DMS79 (cell line): ENCODE measurements at regions not wholly inside any gene's neighbourhood (a gene's known extent, or its start where the extent isn't known, plus 50 kb on each side); places are given as distances from the start of the nearest gene placed in this dataset.
A peak's percentile ranks its signal among the peaks of the same experiment; 100 is the strongest.
"Not testable (repeated sequence)": the region's sequence is repeated elsewhere in the genome, so short reads cannot be mapped to it uniquely, and the experiment has no call there.

Source experiments
- DNase-seq: peaks from one replicate; lab custom pipeline; 2025; lab: John Stamatoyannopoulos, UW

GRCh38 chr10:118950997-118951637, 78.4 kb upstream of the NANOS1 start:
- DNase-seq, result peak; percentile 13

- no peak for DNase-seq
These were observed 76.8 kb upstream of the NANOS1 start for GRCh38 chr10:118952493-118953295.

DNA sequence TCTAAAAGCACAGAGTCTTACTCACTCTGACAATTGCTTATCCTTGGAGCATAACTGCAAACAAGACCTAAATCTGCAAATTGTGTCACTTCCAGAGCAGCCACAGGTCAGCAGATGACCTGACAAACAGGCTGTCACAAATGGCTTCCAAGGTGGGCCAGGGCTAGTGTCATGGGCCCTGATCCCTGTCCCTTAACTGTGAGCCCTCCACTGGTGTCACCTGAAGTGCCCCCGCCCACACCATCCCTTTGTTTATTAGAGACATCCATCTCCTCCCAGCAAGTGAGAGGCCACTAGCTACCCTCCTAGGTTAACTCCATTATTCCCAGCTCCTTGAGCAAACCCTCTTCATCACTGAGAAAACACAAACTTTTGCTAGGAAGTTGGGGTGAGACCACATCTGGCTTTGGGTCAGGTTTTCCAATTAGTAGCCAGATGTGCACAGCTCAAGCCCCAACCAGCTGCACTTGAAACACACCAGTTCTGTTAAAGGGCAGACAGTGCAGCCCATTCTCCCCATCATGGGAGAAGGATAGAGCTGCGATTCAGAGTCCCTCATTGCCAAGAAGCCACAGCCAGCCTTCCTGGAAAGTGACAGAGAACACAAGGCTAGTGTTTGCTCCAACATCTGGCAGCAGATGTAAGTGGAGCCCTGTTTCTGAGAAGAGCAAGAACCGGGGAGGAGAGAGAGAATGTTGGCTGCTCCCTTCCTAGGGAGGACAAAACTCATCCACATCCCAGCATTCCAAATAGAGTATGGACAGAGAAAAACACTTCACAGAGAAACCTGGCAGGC, 75.7 kb upstream of the NANOS1 start:
- no peak for DNase-seq

GRCh38 chr10:118955531-118955930, 74.0 kb upstream of the NANOS1 start:
- DNase-seq, result no peak

DNA sequence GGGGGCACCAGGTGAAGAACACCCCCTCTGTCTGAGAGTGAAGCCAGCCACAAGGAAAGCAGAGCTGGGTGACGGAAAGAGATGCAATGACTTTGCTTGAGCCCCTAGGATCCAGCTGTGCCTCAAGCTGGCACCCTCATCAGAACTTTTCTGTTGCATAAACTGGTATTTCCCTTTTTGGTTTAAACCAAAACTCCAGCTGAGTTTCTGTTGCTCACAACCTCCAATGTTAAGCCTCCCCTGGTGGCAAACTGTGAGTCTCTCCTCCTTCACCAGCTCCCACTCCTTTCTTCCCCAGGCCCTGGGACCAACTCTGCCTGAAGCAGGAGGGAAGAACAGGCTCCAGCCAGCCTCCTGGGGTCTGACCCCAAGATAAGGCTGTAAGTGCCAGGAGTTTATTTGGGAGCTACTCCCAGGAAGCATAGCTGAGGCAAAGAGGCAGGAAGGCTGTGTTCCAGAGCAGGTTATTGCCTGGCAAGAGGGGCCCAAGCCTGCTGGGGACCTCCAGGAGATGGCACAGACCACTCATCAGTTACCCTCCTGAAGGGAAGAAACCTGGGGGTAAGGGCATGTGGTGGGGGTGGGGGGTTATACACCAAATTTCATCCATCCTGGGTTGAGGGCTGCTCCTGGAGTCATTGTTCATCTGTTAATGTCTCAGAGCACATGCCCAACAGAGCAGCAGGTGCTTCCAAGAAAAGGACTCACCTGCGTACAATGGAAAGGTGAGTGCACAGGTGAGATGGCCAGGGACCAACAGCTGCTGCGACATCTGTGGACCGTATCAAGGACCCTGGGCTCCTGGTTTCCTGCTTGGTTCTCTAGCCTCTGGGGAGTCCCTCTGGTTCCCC, 73.3 kb upstream of the NANOS1 start:
- no peak for DNase-seq

- DNase-seq, result no peak
These were observed 72.6 kb upstream of the NANOS1 start for GRCh38 chr10:118956802-118957442.

- DNase-seq, result no peak
These were observed 72.1 kb upstream of the NANOS1 start for GRCh38 chr10:118957443-118957825.

GRCh38 chr10:118957966-118958365, 71.5 kb upstream of the NANOS1 start:
- DNase-seq, result no peak

GRCh38 chr10:118958559-118958958, 71.0 kb upstream of the NANOS1 start:
- DNase-seq, result no peak

- no peak for DNase-seq
These were observed 70.3 kb upstream of the NANOS1 start for GRCh38 chr10:118958984-118959925.

DNA sequence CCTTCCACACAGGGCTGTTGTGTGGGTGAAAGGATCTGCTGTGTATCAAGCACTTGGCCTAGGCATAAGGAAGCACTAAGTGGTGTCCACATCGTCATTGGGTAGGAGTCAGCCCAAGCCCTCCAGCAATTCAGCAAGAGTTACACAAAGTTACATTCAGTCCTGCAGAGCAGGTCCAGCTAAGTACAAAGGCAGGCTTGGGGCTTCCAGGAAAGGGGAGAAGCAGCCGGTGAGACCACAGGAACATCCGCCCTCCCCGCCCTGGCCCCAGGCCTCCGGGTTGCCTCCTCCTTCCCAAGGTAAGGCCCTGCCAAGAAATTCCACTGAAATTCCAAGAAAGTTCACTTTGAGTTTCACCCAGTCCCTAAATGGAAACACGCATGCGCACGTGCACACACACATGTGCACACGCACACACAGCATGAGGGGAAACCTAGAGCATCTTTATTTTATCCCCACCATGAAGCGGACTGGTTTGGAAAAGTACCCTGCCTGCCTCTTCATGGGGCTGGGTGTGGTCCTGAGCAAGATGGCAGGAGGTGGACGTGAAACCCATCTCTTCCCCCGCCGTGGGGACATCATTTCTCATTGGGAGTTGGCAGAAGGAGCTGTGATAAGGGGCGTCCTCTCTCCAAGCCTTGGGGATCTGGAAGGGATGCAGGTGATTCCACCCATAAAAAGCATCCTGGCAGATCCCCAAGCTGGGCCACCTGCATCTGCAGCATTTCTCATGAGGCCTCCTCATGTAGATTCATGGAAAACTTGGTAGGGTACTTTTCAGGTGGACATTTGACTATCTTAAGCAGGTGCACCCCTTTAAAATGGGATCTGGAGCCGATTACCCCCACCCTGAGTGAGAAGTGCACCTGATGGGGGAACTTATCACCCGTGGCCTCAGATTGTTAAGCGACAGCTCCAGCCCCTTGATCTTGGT, 69.1 kb upstream of the NANOS1 start:
- no peak for DNase-seq

- no peak for DNase-seq
These were observed 68.1 kb upstream of the NANOS1 start for GRCh38 chr10:118961436-118961835.

DNA sequence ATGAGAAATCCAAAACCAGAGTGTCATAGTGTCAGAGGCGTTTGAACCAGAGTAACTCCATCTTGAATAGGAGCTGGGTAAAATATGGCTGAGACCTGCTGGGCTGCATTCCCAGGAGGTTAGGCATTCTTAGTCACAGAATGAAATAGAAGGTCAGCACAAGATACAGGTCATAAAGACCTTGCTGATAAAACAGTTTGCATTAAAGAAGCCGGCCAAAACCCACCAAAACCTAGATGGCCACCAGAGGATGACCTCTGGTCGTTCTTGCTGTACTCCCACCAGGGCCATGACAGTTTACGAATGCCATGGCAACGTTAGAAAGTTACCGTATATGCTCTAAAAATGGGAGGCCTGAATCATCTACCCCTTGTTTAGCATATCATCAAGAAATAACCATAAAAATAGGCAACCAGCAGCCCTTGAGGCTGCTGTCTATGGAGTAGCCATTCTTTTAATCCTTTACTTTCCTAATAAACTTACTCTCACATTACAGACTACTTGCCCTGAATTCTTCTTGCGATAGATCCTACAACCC, 67.1 kb upstream of the NANOS1 start:
- DNase-seq, result not testable (repeated sequence)

DNA sequence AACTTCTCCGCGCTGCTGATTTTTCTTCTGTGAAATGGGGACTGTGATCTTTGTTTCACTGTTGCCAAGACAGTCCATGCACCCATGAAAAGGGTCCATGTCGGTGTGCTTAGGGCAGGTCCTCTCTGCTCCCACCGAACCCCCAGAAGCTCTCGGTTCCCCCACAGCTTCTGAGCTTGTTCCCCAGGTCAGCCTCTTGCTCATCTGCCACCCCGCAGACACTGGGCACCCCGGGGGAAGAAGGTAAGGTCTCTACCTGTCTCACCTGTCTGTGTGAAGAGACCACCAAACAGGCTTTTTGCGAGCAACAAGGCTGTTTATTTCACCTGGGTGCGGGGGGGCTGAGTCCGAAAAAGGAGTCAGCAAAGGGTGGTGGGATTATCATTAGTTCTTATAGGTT, 66.2 kb upstream of the NANOS1 start:
- no peak for DNase-seq

- no peak for DNase-seq
These were observed 65.6 kb upstream of the NANOS1 start for GRCh38 chr10:118963933-118964332.

- DNase-seq, result not testable (repeated sequence)
These were observed 65.0 kb upstream of the NANOS1 start for GRCh38 chr10:118964476-118964875.

GRCh38 chr10:118965096-118965495, 64.4 kb upstream of the NANOS1 start:
- DNase-seq, result no peak

GRCh38 chr10:118965645-118966044, 63.9 kb upstream of the NANOS1 start:
- DNase-seq, result no peak
